Heart right ventricle (tissue), 16 donors: ENCODE measurements at regions not wholly inside any gene's neighbourhood (a gene's known extent, or its start where the extent isn't known, plus 50 kb on each side); places are given as distances from the start of the nearest gene placed in this dataset.
A peak's percentile ranks its signal among the peaks of the same experiment; 100 is the strongest.

Experiments used
- ATAC-seq, 8 donors: fragments of 200-7000 bp; cut with Tn5 transposase; one replicate each; pipeline ENCODE4 v1.9.1; 2020; ENCODE audit warnings: mild to moderate bottlenecking in 8 of 8, moderate library complexity in 8 of 8, moderate number of reproducible peaks in 1 of 8
- DNase-seq, 2 donors: peaks; one replicate each; pipeline ENCODE4 v3.0.0-alpha.2; 2020
- H3K27ac ChIP-seq, 10 donors: fragments of 200-600 bp; sonication (generic) in 2 of 10; one replicate each; pipeline versions ENCODE4 v1.5.0 to v1.8.0; 2020 to 2022; ENCODE audit warnings: mild to moderate bottlenecking in 3 of 10
- H3K27me3 ChIP-seq, 7 donors: fragments of 200-600 bp; one replicate each; pipeline ENCODE4 v1.8.0; 2021 to 2022; ENCODE audit warnings: mild to moderate bottlenecking in 2 of 7
- H3K36me3 ChIP-seq, 9 donors: fragments of 200-600 bp; sonication (generic) in 1 of 9; one replicate each; pipeline versions ENCODE4 v1.5.0 to v1.8.0; 2020 to 2022; ENCODE audit warnings: mild to moderate bottlenecking in 2 of 9
- H3K4me1 ChIP-seq, 9 donors: fragments of 200-600 bp; sonication (generic) in 1 of 9; one replicate each; pipeline versions ENCODE4 v1.5.0 to v1.8.0; 2020 to 2022; ENCODE audit warnings: mild to moderate bottlenecking in 4 of 9
- H3K4me3 ChIP-seq, 10 donors: fragments of 200-600 bp; sonication (generic) in 2 of 10; one replicate each; pipeline versions ENCODE4 v1.5.0 to v1.8.0; 2020 to 2022; ENCODE audit warnings: mild to moderate bottlenecking in 7 of 10, moderate library complexity in 2 of 10
- H3K9me3 ChIP-seq, 11 donors: fragments of 200-600 bp in 10 of 11; sonication (generic) in 2 of 11; one replicate each; pipeline versions ENCODE4 v1.5.0 to v1.8.0; 2013 to 2022; ENCODE audit warnings: mild to moderate bottlenecking in 2 of 11, control low read depth in 1 of 11, moderate library complexity in 1 of 11
- CTCF ChIP-seq, 9 donors: fragments of 200-600 bp; sonication (generic) in 2 of 9; IDR thresholded peaks; one replicate each; pipeline versions ENCODE4 v1.5.0 to v1.8.0; 2021 to 2022; ENCODE audit warnings: antibody characterized with exemption in 9 of 9, mild to moderate bottlenecking in 5 of 9, moderate library complexity in 1 of 9
- WGBS, 2 donors: extraction: QIAGEN DNeasy Blood & Tissue Kit; methylation state at CpG; one replicate each; pipeline ENCODE4 v1.1.7; 2013; ENCODE audit warnings: inconsistent platforms in 1 of 2; 5-methylcytosine and 5-hydroxymethylcytosine counted together
- intact Hi-C, 10 donors: fragments of 100-400 bp; cut with DNase I; formaldehyde crosslinking; loops; one replicate each; pipeline versions ENCODE4 v1.11.1 to v1.14.2; 2022
- donor health status: Arrhythmogenic right ventricular cardiomyopathy.
- donor health status: ischemic (EF 13 %, LVEDD 7.1; RV severe dilation, severe dysfunction).
- donor health status: healthy with polysubstance abuse.
- donor health status: DM: no; HTN: yes; CAD: no.
- donor health status: DM: no; HTN: no; CAD: no.
- donor health status: ischemic (EF 25% LVEDD 6.9; RV normal size, moderate dysfunction).
- donor health status: ischemic (EF 25% LVEDD 5.7; RV mildly dilated, moderate dysfunction).
- donor health status: healthy.
- donor health status: DM: yes; HTN: yes; CAD: no.
- donor health status: Ischemic cardiomyopathy.
- donor health status: ischemic (EF 35%, LVEDD 5.7; RV mildly dilated, moderate dysfunction).
- donor health status: nonischemic (EF 11% LVEDD 7.7; RV severe dilation, severe dysfunction).
- donor health status: DM: yes; HTN: yes; CAD: no.
- donor health status: PGD.
- donor health status: ischemic (EF 29% LVEDD 5.4; RV normal size, mild dysfunction).
- donor health status: nonischemic (EF 23%, LVEDD 6.1; RV moderate dilation, normal function).

GRCh38 chr13:42400188-42400833 is 128.4 kb downstream of the AKAP11 start:
- intact Hi-C loops: no loop called here
- 77 to 80% methylated on average over 1 of the region's 1 CpG for WGBS, 2 donors
- Histone ChIP-seq H3K36me3 (no peaks in the 10 kb centered on the region), H3K9me3 (no peaks in the 10 kb centered on the region), H3K4me3 (no peak overlapping the region), H3K27ac (no peak overlapping the region), H3K27me3 (peaks cover 0 to 13% (median 0%) of the 10 kb centered on the region in 7 donors), H3K4me1 (peaks cover 0 to 1% (median 0%) of the 10 kb centered on the region in 9 donors)
- DNase-seq: no peak
- no peak for ATAC-seq
- no peak for TF ChIP-seq CTCF (IDR thresholded peaks at IDR 0.05)

- no peak for TF ChIP-seq CTCF (IDR thresholded peaks at IDR 0.05)
- Histone ChIP-seq H3K27ac (no peak overlapping the region), H3K4me3 (no peak overlapping the region), H3K27me3 (peaks cover 0 to 8% (median 0%) of the 10 kb centered on the region in 7 donors), H3K4me1 (peaks cover 0 to 6% (median 0%) of the 10 kb centered on the region in 9 donors), H3K9me3 (no peaks in the 10 kb centered on the region), H3K36me3 (no peaks in the 10 kb centered on the region)
- DNase-seq (no peak), ATAC-seq (no peak)
- 92 to 96% methylated on average over 3 of the region's 3 CpGs for WGBS, 2 donors
- intact Hi-C loops: no loop called here
Measured at GRCh38 chr13:42401376-42401775, 129.4 kb downstream of the AKAP11 start.

GRCh38 chr13:42405665-42406390 is 133.9 kb downstream of the AKAP11 start:
- Histone ChIP-seq H3K27me3 (peaks cover 0 to 13% (median 0%) of the 10 kb centered on the region in 7 donors), H3K36me3 (no peaks in the 10 kb centered on the region), H3K4me3 (no peak overlapping the region), H3K27ac (peak overlapping the region in 1 of 10 donors; percentile 53), H3K9me3 (no peaks in the 10 kb centered on the region), H3K4me1 (peaks cover 0 to 6% (median 0%) of the 10 kb centered on the region in 9 donors)
- no peak for DNase-seq
- WGBS, 2 donors: 52 to 68% methylated on average over 9 of the region's 9 CpGs
- TF ChIP-seq CTCF (IDR thresholded peaks at IDR 0.05): no peak
- ATAC-seq: peak in 1 of 8 donors; percentile 42
- intact Hi-C loops: no loop called here

- ATAC-seq (no peak), DNase-seq (no peak)
- Histone ChIP-seq H3K27ac (no peak overlapping the region), H3K36me3 (no peaks in the 10 kb centered on the region), H3K27me3 (peaks cover 0 to 13% (median 0%) of the 10 kb centered on the region in 7 donors), H3K4me3 (no peak overlapping the region), H3K4me1 (peaks cover 0 to 6% (median 0%) of the 10 kb centered on the region in 9 donors), H3K9me3 (no peaks in the 10 kb centered on the region)
- intact Hi-C loops: no loop called here
- TF ChIP-seq CTCF (IDR thresholded peaks at IDR 0.05): no peak
- 77% methylated on average over 3 of the region's 3 CpGs for WGBS, 2 donors
Measured at GRCh38 chr13:42409075-42409474, 137.1 kb downstream of the AKAP11 start.
